HG03139 (cell line): ENCODE measurements at regions not wholly inside any gene's neighbourhood (a gene's known extent, or its start where the extent isn't known, plus 50 kb on each side); places are given as distances from the start of the nearest gene placed in this dataset.

ENCODE experiments used
- ATAC-seq: cut with Tn5 transposase; IDR thresholded peaks from one replicate; pipeline ENCODE4 v1.9.1; 2021; ENCODE audit not compliant: unreplicated experiment

DNA sequence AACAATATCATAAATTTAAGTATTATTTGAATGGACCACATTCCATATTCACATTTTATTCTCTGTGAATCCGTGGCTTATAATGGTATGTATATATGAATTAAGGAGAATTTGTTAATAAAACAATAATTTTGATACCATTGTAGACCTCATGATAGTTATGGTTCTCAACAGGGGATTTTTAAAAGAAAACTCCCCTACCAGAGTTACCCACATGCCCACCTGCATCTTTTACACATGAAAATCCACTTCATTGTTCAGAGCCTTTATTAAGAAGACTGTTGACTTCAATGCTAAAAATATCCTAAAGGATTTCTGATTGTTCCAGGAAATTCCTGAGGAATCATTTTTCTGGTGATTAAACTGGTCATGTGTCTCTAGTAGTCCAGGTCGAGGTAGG is 557.7 kb upstream of the MEF2C start:
- no peak for ATAC-seq

DNA sequence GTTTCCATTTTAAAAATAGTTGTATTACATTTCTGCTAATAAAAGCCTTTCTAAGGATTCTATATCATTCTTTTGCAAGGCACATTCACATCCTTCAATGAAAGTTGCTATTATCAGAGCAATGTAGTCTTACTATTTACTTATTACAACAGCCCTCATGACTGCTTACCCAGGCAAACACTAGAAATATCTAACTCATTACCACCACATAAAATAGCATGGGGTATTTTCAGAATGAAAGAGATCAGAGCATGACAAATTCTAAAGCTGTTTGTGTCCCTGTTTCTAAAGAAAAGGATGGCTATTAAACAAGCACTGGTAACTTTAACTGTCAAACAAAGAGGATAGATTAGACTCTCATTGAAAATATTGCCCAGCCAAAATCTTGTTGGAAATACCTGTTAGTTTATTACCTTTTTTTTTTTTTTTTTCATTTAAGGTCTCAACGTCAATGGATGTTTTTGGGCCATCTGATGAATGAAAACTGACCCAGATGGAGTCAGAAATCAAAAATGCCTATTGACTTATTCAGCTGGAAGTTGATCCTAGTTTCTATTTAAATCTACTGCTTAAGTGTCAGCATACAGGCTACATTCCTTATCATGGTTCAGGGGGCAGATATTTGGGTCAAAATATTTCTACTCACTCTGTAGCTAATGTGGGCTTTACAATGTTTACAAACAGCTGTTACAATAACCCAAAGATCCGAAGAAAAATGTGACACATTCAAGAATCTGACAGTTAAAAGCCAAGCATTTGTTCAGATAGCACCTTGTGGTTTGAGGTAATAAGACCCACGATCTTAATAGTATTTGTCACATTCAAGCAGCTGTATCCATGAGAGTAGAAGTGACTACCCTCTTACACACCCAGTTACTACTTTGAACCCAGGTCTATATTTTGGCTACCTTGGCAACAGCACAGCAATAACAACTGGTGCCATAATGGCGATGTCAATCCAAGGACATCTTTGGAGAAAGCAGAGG is 554.8 kb upstream of the MEF2C start:
- ATAC-seq, result no peak

DNA sequence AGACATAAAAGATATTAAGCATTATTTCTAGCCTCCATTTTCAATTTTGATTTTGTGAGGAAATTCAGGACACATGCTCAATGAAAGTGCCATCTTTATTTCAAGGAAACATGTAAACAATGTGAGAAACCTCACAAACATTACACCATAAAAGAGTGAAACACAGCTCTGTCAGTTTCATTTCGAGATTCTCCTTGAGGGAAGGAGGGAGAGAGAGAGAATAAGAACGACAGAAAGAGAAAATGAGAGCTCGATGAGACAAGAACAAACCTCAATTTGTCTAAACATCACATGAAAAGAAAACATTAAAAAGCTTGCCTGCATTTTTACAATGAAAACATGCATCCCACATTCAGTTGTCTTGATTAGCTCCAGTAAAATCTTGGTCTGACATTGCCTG is 553.5 kb upstream of the MEF2C start:
- ATAC-seq, result no peak

DNA sequence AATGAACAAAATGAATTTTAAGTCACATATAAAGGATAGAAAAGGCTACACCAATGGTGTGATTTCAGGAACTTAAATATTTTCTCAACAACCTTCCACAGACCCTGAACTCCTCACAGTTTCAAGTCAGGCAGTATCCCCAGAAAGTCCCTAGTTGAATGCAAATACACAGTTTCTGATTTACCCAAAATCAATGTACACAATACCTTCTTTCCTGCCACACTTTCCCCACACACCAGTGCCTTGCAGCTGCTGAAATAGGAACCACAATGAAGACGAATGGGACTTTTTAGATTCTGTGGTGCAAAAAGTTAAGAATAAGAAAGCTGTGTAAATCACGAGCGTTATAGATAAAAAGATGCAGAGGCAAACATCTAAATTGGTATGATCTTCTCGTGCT is 552.4 kb upstream of the MEF2C start:
- ATAC-seq, result peak; percentile 73

DNA sequence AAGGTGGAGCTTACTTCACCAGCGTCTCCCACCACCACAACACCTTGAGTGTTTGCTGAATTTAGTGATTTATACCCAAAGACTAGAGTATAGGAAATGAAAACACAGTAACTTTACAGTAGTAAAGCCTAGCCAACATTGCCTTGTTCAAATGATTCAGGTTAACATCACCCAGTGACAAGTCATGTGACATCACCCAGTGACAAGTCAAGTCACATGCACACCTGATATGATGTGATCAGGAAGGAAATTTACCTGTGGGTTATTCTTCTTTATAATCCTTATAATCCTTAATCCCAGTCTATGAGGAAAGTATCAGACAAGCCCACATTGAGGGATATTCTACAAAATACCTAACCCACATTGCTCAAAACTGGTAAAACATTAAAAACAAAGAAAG is 545.6 kb upstream of the MEF2C start:
- no peak for ATAC-seq

DNA sequence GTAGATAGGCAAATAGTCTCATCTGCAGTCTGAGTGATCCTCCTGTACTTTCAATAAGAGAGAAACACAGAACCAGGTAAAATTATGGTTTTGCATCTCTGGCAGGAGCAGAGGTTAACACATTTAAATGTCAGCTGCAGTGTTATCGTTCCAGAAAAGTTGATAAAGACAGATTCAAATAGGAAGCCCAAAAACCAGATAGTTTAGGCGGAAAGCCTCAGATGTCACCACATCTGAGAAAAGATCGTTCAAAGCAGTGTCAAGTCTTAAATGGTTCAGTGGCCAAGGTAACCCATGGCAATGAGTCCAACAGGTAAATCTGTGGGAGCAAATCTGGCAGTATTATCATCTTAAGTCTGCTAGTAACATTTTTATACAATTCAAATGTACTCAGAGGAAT is 542.1 kb upstream of the MEF2C start:
- ATAC-seq, result no peak

DNA sequence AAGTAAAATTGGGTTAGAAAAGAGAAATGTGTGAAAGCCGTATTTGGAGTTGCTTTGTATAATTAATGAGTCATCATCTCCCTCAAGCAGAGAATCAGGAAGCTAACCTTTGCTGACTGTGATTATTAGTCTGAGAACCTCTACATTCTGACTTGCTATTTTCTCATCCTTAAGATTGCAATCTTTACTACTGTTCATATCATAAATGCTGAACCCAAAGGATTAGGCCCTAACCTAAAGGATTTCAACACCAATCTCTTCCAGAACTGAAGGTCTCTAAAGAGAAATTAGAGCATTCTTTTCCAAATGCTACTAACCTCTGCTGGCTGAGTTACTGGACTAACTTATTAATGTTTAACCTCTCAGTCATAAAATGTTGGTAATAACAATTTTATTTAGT is 538.1 kb upstream of the MEF2C start:
- ATAC-seq, result no peak

DNA sequence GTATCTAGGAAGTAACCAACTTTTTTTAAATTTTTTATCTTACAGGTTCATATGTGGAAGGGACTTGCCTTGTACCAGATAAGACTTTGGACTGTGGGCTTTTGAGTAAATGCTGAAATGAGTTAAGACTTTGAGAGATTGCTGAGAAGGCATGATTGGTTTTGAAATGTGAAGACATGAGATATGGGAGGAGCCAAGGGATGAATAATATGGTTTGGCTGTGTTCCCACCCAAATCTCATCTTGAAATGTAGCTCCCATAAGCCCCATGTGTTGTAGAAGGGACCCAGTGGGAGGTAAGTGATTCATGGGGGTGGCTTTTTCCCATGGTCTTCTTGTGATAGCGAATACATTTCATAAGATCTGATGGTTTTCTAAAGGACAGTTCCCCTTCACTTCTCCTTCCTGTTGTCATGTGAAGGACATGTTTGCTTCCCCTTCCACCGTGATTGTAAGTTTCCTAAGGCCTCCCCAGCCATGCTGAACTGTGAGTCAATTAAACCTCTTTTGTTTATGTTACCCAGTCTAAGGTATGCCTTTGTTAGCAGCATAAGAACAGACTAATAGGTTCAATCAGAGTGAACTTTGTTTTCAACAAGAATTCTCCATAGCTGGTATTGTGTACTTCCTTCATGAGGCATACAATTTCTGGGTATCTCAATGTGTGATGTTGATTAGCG is 535.6 kb upstream of the MEF2C start:
- ATAC-seq, result no peak

DNA sequence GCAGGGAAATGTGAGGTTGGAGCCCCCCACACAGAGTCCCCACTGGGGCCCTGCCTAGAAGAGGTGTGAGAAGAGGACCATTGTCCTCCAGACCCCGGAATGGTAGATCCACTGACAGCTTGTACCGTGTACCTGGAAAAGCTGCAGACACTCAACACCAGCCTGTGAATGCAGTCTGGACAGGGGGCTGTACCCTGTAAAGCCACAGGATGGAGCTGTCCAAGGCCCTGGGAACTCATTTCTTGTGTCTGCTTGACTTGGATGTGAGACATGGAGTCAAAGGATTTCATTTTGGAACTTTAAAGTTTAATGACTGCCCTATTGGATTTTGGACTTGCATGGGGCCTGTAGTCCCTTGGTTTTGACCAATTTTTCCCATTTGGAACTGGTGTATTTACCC is 535.0 kb upstream of the MEF2C start:
- no peak for ATAC-seq

DNA sequence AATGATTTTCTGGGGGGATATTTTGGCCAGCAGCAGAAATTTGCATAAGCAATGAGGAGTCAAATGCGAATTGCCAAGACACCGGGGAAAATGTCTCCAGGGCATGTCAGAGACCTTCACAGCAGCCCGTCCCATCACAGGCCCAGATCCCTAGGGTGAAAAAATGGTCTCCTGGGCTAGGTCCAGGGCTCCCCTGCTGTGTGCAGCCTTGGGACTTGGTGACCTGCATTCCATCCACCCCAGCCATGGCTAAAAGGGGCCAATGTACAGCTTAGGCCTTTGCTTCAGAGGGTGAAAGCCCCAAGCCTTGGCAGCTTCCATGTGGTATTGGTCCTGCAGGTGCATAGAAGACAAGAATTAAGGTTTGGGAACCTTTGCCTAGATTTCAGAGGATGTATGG is 534.5 kb upstream of the MEF2C start:
- ATAC-seq, result no peak

DNA sequence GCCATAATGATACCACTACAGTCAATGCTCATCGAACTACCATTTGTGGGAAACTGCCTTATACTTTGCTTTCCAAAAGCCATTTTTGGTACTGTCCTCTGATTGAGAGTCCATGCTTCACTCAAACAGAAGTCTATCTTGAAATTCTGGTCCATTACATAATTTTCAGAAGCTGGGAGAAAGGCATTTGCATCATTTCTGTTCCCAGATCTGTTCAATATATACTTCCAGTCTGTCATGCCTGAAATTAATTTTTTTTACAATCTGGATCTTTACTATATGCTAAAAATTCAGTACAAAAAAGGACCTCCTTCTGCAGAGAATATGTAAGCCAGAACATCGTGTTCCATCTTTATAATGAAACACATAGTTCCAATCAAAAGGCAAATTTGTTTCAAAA is 528.9 kb upstream of the MEF2C start:
- no peak for ATAC-seq

DNA sequence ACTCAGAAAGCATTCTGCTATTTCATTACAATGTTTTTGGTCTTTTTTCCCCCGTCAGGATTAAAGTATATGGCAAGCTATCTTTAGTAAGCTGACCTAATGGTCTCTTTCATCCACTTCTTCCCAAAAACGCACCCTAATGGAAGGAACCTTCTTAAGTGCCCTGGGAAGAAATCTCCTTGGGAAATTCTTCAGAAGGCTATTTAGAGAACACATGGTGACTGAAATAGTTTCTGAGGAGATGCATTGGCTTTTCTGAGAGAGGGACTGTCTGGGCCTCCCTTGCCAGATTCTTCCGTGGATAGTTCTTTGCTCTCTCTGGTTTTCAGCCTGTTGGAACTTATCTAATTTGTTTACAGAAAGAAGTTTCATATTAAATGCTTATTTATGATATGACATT is 524.1 kb upstream of the MEF2C start:
- no peak for ATAC-seq

DNA sequence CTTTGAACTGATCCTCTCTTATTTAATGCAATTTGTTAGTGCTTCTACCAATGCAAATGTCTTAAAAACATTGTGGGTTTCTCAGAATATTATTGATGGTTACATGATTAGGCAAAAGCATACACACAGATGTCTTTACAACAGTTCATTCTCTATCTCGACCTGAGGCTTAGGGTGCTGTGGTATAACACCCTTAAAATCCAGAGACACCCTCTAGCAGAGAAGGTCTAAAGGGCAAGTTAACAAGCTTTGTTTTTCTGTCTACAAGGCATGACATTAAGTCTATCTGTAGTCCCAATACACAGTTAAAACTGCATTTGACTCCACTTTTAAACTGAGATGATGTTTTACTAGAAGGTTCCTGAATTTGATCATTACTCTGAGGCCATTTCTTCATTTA is 518.7 kb upstream of the MEF2C start:
- no peak for ATAC-seq

DNA sequence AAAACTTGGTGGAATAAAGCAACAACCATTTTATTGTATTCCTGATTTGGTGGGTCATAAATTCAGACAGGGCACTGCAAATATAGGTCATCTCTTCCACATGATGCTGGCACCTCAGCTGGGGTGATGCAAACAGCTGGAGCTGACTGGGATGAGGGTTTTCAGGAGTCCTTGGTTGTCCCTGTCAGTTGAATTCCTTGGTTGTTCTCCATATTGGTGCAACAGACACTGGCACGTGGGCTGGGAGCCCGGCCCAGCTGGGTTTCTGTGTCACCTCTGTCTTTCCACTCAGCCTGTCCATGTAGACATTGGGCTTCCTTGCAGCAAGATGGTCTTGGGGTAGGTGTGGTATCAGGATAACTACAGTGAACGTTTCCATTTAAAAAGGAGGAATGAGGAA is 518.0 kb upstream of the MEF2C start:
- no peak for ATAC-seq

DNA sequence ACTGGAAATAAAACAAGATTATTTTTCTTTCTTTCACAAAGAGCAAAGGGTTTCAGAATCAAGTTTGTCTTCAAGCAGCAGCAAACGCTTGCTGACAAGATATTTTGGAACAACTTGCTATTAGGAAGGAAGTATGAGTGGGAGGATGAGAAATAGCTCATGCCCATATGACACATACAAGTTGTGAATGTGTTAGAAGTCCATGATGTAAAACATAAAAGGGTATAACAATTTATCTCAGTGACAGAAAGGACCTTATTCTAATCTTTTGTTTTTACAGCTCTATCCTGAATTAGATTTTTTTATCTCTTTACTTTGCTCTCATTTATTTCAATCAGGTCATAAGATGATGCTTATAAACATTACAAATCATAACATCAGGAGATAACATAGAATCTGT is 516.6 kb upstream of the MEF2C start:
- no peak for ATAC-seq

DNA sequence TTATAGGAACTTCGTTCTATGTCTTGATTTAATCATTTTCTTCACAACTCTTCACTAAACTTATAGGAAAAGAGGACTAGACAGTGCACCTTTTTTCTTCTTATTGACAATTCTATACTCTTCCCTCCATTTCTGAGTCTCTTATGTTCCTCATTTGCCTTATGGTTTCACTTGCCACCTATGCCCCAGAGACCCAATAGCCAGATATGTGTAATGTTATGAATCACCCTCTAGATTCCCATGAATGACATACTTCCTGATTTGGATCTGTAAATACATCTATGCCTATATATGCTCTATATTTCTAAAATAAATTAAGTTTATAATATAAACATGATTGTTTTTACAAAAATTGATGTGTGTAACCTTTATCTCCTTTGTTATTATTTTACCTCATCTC is 514.1 kb upstream of the MEF2C start:
- ATAC-seq, result peak; percentile 48

DNA sequence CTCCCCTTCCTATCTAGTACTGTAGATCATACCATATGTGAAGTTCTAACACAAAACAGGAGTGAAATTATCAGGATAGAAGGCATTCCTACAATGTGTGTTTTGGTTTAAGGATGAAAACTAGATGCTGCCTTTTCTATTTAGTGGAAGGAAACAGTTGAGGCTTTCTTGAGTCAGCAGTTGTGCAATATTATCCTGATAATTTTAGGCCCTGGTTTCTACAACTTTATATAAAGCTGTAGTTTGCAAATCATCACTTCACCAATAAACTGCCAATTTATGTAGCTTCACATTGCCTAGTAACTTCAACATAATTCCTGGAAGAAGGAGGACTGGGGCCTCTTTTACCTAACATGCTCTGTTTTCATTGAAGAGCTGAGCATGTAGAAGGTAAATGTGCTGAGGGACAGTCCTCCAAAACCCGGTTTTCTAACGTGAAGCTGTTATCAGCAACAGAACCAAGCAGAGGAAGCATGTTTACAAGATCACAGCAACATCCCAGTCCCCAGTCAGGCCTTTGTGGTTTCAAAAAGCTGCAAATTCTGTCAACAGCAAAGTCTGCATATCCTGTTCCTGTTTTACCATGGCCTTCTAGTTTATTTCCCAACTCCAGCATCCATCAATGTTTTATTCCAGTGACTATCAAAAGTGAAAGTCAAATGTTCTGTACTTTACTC is 513.4 kb upstream of the MEF2C start:
- ATAC-seq, result peak; percentile 54

DNA sequence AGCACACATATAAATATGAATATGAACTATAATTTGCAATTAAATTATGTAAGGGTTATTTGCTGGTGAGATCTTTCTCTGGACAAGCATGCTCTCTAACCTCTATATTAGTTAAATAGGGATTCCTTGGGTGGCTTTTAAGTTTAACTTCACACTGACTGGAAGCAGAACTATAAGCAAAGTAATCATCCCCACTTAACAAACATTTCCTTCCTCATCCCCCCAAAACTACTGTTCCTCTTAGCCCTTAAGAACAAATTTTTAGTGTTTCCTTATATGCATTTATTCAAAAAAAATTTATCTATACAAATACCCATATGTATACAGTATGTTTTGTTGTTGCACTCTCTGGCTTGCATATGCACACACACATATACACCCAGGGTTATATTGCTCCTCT is 512.1 kb upstream of the MEF2C start:
- ATAC-seq, result no peak

DNA sequence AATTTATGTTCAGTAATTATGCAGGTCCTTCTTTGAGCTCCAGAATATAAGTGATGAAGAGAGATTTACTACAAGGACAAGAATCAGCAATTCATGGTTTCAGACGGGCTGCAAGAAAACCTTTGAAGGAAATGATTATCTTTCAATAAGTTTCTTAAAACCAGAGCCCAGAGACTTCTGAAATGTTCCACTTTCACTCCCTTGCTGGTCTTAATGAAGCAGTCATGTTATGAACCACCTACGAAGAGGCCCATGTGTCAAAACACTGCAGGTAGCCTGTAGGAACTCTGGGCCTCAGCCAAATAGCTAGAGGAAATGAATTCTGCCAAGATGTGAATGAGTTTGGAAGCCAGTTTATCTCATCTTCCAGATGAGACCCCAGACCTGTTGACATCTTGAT is 505.9 kb upstream of the MEF2C start:
- ATAC-seq, result no peak

DNA sequence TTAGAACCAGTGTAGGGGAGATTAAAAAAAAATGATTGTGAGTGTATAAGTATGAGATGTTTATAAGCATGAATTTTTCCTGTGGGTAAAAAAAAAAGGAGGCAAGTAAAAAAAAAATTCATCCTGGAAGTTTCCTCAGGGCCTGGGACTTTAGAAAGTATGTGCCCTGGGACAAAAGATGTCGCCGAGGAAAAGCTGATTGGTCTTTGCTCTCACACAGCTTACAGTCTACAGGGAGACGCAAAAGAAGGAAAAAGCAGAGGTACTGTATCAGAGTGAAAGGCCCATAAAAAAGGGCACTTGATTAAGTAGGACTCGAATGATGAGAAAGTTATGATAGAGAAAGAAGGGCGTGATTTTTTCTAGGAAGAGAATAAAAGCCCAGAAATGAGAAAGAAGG is 501.4 kb upstream of the MEF2C start:
- ATAC-seq, result no peak

DNA sequence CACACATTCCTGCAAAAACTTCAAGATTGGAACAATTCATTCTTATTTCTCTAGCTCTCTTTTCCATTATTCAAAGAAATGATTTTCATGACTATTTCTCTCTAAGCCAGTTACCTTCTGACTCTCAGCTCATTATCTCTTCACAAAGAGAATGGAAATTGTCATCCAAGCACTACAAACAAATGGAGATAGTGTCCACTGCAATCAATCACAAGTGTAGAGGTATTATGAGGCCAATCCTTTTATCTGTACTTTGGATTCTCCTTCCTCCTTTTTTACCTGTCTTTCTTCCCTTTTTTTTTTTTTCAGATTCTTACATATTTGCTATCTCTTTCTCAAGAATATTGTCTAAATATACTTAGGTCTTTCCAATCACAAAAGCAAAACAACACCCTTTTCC is 497.7 kb upstream of the MEF2C start:
- no peak for ATAC-seq
